SK-N-SH (cell line): ENCODE measurements at regions not wholly inside any gene's neighbourhood (a gene's known extent, or its start where the extent isn't known, plus 50 kb on each side); places are given as distances from the start of the nearest gene placed in this dataset.

ENCODE experiments used
- CTCF ChIA-PET: fragments of 300-600, 350-600 bp; formaldehyde crosslinking; extraction: SDS; loops from one replicate; lab custom pipeline; 2021; lab: Yijun Ruan, JAX
- POLR2A ChIA-PET: fragments of 350-600 bp; sonication (Branson Sonifier 250); formaldehyde crosslinking; extraction: SDS; loops from one replicate; lab custom pipeline; 2020; ENCODE audit warnings: antibody characterized with exemption, inconsistent platforms; lab: Yijun Ruan, JAX
- DNase-seq: peaks from one replicate; pipeline ENCODE4 v3.0.0; 2012
- H2AFZ ChIP-seq: fragments of 200-600 bp; sonication (generic); 2 replicates; pipeline ENCODE4 v1.8.1; 2016; ENCODE audit warnings: antibody characterized with exemption, mild to moderate bottlenecking, low read depth
- H3F3A ChIP-seq: fragments of 200-600 bp; sonication (generic); replicated peaks from 2 replicates; pipeline ENCODE3; 2016; ENCODE audit warnings: antibody characterized with exemption, mild to moderate bottlenecking; ENCODE audit not compliant: insufficient read depth
- H3K27ac ChIP-seq, 2 experiments: fragments of 200-500 bp in 1 of 2; fragments of 200-600 bp in 1 of 2; sonication (Bioruptor generic) in 1 of 2; sonication (generic), shearing (Covaris generic) in 1 of 2; 2 replicates each; pipeline versions ENCODE4 v1.5.1 to v1.6.1; 2014 to 2016; ENCODE audit warnings: low read depth in 2 of 2, inconsistent platforms in 1 of 2, low read length in 1 of 2, mild to moderate bottlenecking in 1 of 2, mixed read lengths in 1 of 2
- H3K27me3 ChIP-seq: fragments of 200-600 bp; sonication (generic), shearing (Covaris generic); 2 replicates; pipeline ENCODE4 v1.6.1; 2016; ENCODE audit warnings: mixed run types; ENCODE audit not compliant: insufficient read depth
- H3K36me3 ChIP-seq, 2 experiments: fragments of 200-500 bp in 1 of 2; fragments of 200-600 bp in 1 of 2; sonication (Bioruptor generic) in 1 of 2; sonication (generic) in 1 of 2; replicated peaks in 1 of 2; 2 replicates each; pipeline versions ENCODE3 to v1.5.1; 2014 to 2016; ENCODE audit warnings: low read length in 1 of 2, mild to moderate bottlenecking in 1 of 2; ENCODE audit not compliant: insufficient read depth in 2 of 2, control insufficient read depth in 1 of 2
- H3K4me1 ChIP-seq, 2 experiments: fragments of 200-500 bp in 1 of 2; fragments of 200-600 bp in 1 of 2; sonication (Bioruptor generic) in 1 of 2; sonication (generic), shearing (Covaris generic) in 1 of 2; 2 replicates each; pipeline versions ENCODE4 v1.5.1 to v1.6.1; 2014 to 2016; ENCODE audit warnings: low read depth in 1 of 2, low read length in 1 of 2, mixed run types in 1 of 2; ENCODE audit not compliant: insufficient read depth in 2 of 2, control insufficient read depth in 1 of 2
- H3K4me2 ChIP-seq: fragments of 200-600 bp; sonication (generic), shearing (Covaris generic); 2 replicates; pipeline ENCODE4 v1.6.1; 2017; ENCODE audit warnings: mixed run types
- H3K4me3 ChIP-seq, 2 experiments: fragments of 200-500 bp in 1 of 2; fragments of 200-600 bp in 1 of 2; sonication (Bioruptor generic) in 1 of 2; sonication (generic), shearing (Covaris generic) in 1 of 2; 2 replicates each; pipeline versions ENCODE4 v1.5.1 to v1.8.1; 2014 to 2016; ENCODE audit warnings: low read depth in 2 of 2, inconsistent platforms in 1 of 2, low read length in 1 of 2, mild to moderate bottlenecking in 1 of 2, mixed read lengths in 1 of 2, moderate library complexity in 1 of 2
- H3K79me2 ChIP-seq: fragments of 200-600 bp; sonication (generic); 2 replicates; pipeline ENCODE4 v1.8.1; 2017; ENCODE audit warnings: mild to moderate bottlenecking; ENCODE audit not compliant: insufficient read depth
- H3K9ac ChIP-seq: fragments of 200-600 bp; sonication (generic); 2 replicates; pipeline ENCODE4 v1.6.1; 2017; ENCODE audit warnings: mixed run types
- H3K9me2 ChIP-seq: fragments of 200-600 bp; sonication (generic); 2 replicates; pipeline ENCODE4 v1.6.1; 2017; ENCODE audit warnings: mixed run types
- H3K9me3 ChIP-seq: fragments of 200-600 bp; sonication (generic); 2 replicates; pipeline ENCODE4 v1.6.1; 2017; ENCODE audit warnings: mixed run types, mild to moderate bottlenecking, moderate library complexity
- H4K20me1 ChIP-seq: fragments of 200-600 bp; sonication (generic); 2 replicates; pipeline ENCODE4 v1.6.1; 2017; ENCODE audit warnings: mild to moderate bottlenecking, mixed run types; ENCODE audit not compliant: insufficient read depth
- CHD2 ChIP-seq: fragments of 150-350 bp; IDR thresholded peaks from 2 replicates; pipeline ENCODE4 v1.6.1; 2018; ENCODE audit warnings: low read length; ENCODE audit not compliant: partially characterized antibody
- JUND ChIP-seq: IDR thresholded peaks from 2 replicates; pipeline ENCODE4 v1.4.0; 2012
- USF2 ChIP-seq: fragments of 150-350 bp; IDR thresholded peaks from 2 replicates; pipeline ENCODE4 v1.6.1; 2017; ENCODE audit warnings: antibody characterized with exemption, low read length, low read depth, borderline replicate concordance
- WGBS: methylation state at CpG from one replicate; pipeline ENCODE4 v1.1.6; 2017; ENCODE audit warnings: low lambda C conversion rate; 5-methylcytosine and 5-hydroxymethylcytosine counted together
- small RNA-seq, 7 experiments: library from RNA; depleted of rRNA; stranded (forward); fragments of <200 nt; gene quantifications; one replicate each; pipeline ENCODE3, GENCODE V24; 2012

- Histone ChIP-seq H3K9me2 (no peaks in the 10 kb centered on the region), H3F3A (no peaks in the 10 kb centered on the region), H3K4me2 (no peak overlapping the region), H4K20me1 (no peaks in the 10 kb centered on the region), H3K9ac (no peak overlapping the region), H2AFZ (no peak overlapping the region), H3K27me3 (no peaks in the 10 kb centered on the region), H3K79me2 (no peaks in the 10 kb centered on the region), H3K4me3 (no peak overlapping the region), H3K27ac (no peak overlapping the region), H3K36me3 (no peaks in the 10 kb centered on the region), H3K4me1 (no peaks in the 10 kb centered on the region), H3K9me3 (no peaks in the 10 kb centered on the region)
- no peak for TF ChIP-seq USF2
- no peak for TF ChIP-seq CHD2
- TF ChIP-seq JUND = no peak
- ChIA-PET POLR2A (no interaction called here), CTCF (no interaction called here)
- 21% methylated on average over 2 of the region's 2 CpGs for WGBS
- DNase-seq = no peak
These were observed 55.2 kb upstream of the PLD5 start for GRCh38 chr1:242579528-242580235.

Small RNA genes lying in the stretch of these regions (small RNA-seq; reads per million reads assigned to genes)
- gene AL603825.1 = 0 reads per million in 7 experiments
